ENCODE measurements at regions not wholly inside any gene's neighbourhood (a gene's known extent, or its start where the extent isn't known, plus 50 kb on each side); places are given as distances from the start of the nearest gene placed in this dataset.

DNA sequence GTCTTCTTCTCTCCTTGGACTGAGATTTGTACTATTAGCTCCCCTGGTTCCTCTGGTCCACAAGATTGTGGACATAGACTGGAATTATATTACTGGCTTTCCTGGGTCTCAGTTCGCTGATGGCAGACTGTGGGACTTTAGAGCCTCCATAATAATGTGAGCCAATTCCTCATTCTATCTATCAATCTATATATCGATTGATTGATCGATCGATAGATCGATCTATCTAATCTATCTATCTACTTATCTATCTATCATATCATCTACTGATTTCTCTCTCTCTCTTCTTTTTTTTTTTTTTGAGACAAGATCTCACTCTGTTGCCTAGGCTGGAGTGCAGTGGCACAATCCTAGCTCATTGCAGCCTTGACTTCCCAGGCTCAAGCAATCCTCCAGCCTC lies 51.5 kb upstream of the DDR1 start:
- WGBS, result 97% methylated on average over 5 of the region's 5 CpGs
- H3K27me3 ChIP-seq (ENCODE audit: control insufficient read depth, insufficient read depth), result no peaks in the 10 kb centered on the region
- H3K27ac ChIP-seq (ENCODE audit: low read length), result no peak overlapping the region
- no peaks in the 10 kb centered on the region for H3K9me3 ChIP-seq (ENCODE audit: control insufficient read depth, low read length)
- intact Hi-C loops (cut with DNase I), result loop anchor here in 1 of 4 donors (10.0 kb wide), 1 partner anchor 252 kb away; no protein-coding TSS in a partner anchor
- H3K4me3 ChIP-seq (ENCODE audit: low read length), result no peak overlapping the region
- ATAC-seq (no peak), DNase-seq (no peak)
- peaks cover 2% of the 10 kb centered on the region for H3K4me1 ChIP-seq (ENCODE audit: control insufficient read depth, insufficient read depth, low read length)

DNA sequence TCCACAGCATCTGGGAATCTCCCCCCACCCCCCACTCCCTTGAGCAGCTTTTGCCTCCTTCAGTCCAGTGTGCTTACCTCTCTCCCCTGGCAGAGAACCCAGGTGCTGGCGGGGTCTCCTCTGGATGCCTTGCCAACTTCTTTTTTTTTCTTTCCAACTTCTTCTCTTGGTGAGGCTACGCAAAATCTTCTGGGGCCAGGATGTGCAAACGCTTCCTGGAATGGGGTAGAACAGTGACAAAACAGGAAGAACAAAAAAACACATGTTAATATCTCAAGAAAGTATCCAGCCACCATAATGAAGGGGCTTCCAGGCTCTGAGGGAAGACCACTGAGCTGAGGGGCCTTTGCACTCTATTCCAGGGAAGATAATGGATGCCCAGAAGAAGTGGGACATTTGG lies 53.9 kb upstream of the DDR1 start:
- 45% methylated on average over 3 of the region's 3 CpGs for WGBS
- no peak for DNase-seq
- intact Hi-C loops (cut with DNase I), result loop anchor here in 1 of 4 donors (10.0 kb wide), 1 partner anchor 254 kb away; no protein-coding TSS in a partner anchor
- no peaks in the 10 kb centered on the region for H3K4me1 ChIP-seq (ENCODE audit: control insufficient read depth, insufficient read depth, low read length)
- H3K27me3 ChIP-seq (ENCODE audit: control insufficient read depth, insufficient read depth), result no peaks in the 10 kb centered on the region
- ATAC-seq, result no peak
- no peak overlapping the region for H3K4me3 ChIP-seq (ENCODE audit: low read length)
- H3K27ac ChIP-seq (ENCODE audit: low read length), result no peak overlapping the region
- H3K9me3 ChIP-seq (ENCODE audit: control insufficient read depth, low read length), result no peaks in the 10 kb centered on the region

GRCh38 chr6:30829639-30830255 lies 54.6 kb upstream of the DDR1 start:
- no peaks in the 10 kb centered on the region for H3K4me1 ChIP-seq (ENCODE audit: control insufficient read depth, insufficient read depth, low read length)
- H3K9me3 ChIP-seq (ENCODE audit: control insufficient read depth, low read length), result no peaks in the 10 kb centered on the region
- H3K4me3 ChIP-seq (ENCODE audit: low read length), result no peak overlapping the region
- DNase-seq (no peak), ATAC-seq (no peak)
- intact Hi-C loops (cut with DNase I), result loop anchor here (2.0 to 10.0 kb wide), 6 partner anchors 47 to 255 kb away; no protein-coding TSS in a partner anchor
- H3K27me3 ChIP-seq (ENCODE audit: control insufficient read depth, insufficient read depth), result no peaks in the 10 kb centered on the region
- WGBS, result 80% methylated on average over 6 of the region's 6 CpGs
- H3K27ac ChIP-seq (ENCODE audit: low read length), result no peak overlapping the region

GRCh38 chr6:30829033-30829432 lies 55.3 kb upstream of the DDR1 start:
- intact Hi-C loops (cut with DNase I), result loop anchor here (2.0 to 5.0 kb wide), 5 partner anchors 48 to 248 kb away; no protein-coding TSS in a partner anchor
- H3K9me3 ChIP-seq (ENCODE audit: control insufficient read depth, low read length), result no peaks in the 10 kb centered on the region
- H3K27ac ChIP-seq (ENCODE audit: low read length), result peak overlapping the region; percentile 72
- 93% methylated on average over 4 of the region's 4 CpGs for WGBS
- DNase-seq, result no peak
- peak in 1 of 2 donors; percentile 9 for ATAC-seq
- no peaks in the 10 kb centered on the region for H3K27me3 ChIP-seq (ENCODE audit: control insufficient read depth, insufficient read depth)
- H3K4me1 ChIP-seq (ENCODE audit: control insufficient read depth, insufficient read depth, low read length), result no peaks in the 10 kb centered on the region
- H3K4me3 ChIP-seq (ENCODE audit: low read length), result no peak overlapping the region

DNA sequence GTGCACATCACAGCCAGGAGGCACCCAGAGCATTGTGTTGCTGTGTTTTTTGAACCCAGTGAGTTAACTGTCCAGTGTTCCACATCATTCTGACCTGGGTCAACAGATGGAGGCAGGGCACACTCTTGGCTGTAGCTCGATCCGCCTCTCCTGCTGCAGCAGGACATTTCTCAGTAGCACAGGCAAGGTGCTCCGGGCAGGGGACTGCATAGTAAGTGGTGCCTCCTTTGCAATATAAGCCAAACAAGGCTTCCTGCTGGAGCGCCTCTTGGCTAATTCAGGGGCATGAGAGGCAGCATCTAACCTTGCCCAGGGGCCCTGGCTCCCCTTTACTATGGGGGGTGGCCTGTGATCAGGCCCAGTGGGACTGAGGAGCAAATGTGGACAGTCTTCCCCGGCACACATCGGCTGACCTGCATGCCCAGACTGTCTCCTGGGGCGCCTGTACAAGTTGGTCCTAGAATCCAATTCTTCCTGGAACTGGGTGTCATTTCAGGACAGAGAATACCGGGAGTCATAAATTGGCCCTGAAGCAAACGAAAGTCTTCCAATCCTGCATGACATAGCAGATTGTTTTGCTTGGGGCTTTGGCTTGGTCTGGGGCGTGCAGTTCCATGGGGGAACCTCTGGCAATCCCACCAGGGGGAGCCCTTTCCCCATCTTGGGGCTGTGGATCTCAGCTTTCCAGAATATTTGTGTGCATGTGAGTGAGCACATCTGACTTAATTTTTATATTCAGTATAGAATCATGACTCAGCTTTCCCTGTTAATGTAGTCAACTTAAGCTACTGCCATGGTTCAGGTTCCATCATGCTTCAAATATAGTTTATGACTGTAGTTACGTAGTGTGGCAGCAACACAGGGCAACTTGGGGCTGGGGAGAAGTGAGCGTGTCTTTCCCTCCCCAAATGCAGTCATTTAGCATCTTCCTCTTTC lies 56.0 kb upstream of the DDR1 start:
- H3K9me3 ChIP-seq (ENCODE audit: control insufficient read depth, low read length), result no peaks in the 10 kb centered on the region
- no peaks in the 10 kb centered on the region for H3K4me1 ChIP-seq (ENCODE audit: control insufficient read depth, insufficient read depth, low read length)
- H3K27ac ChIP-seq (ENCODE audit: low read length), result peak overlapping the region; percentile 72
- DNase-seq (peak; percentile 86 to 96 (median 94)), ATAC-seq (peak; percentile 92 to 95)
- intact Hi-C loops (cut with DNase I), result loop anchor here (2.0 to 5.0 kb wide), 5 partner anchors 49 to 249 kb away; no protein-coding TSS in a partner anchor
- no peak overlapping the region for H3K4me3 ChIP-seq (ENCODE audit: low read length)
- WGBS, result 33% methylated on average over 12 of the region's 12 CpGs
- H3K27me3 ChIP-seq (ENCODE audit: control insufficient read depth, insufficient read depth), result no peaks in the 10 kb centered on the region

GRCh38 chr6:30826961-30827342 lies 57.4 kb upstream of the DDR1 start:
- WGBS, result 78% methylated on average over 4 of the region's 4 CpGs
- DNase-seq (no peak), ATAC-seq (no peak)
- Histone ChIP-seq H3K9me3 (ENCODE audit: control insufficient read depth, low read length) (no peaks in the 10 kb centered on the region), H3K27me3 (ENCODE audit: control insufficient read depth, insufficient read depth) (no peaks in the 10 kb centered on the region), H3K27ac (ENCODE audit: low read length) (no peak overlapping the region), H3K4me1 (ENCODE audit: control insufficient read depth, insufficient read depth, low read length) (no peaks in the 10 kb centered on the region), H3K4me3 (ENCODE audit: low read length) (no peak overlapping the region)
- intact Hi-C loops (cut with DNase I), result loop anchor here (5.0 kb wide), 4 partner anchors 50 to 250 kb away; no protein-coding TSS in a partner anchor

- WGBS, result 92% methylated on average over 7 of the region's 7 CpGs
- intact Hi-C loops (cut with DNase I), result loop anchor here (5.0 kb wide), 6 partner anchors 47 to 253 kb away; partner anchors contain the start of genes FLOT1 (in 2 of the 4) and IER3 (in 2 of the 4)
- ATAC-seq, result no peak
- H3K4me3 ChIP-seq (ENCODE audit: low read length), result no peak overlapping the region
- no peaks in the 10 kb centered on the region for H3K27me3 ChIP-seq (ENCODE audit: control insufficient read depth, insufficient read depth)
- no peak overlapping the region for H3K27ac ChIP-seq (ENCODE audit: low read length)
- no peaks in the 10 kb centered on the region for H3K9me3 ChIP-seq (ENCODE audit: control insufficient read depth, low read length)
- peaks cover 5% of the 10 kb centered on the region for H3K4me1 ChIP-seq (ENCODE audit: control insufficient read depth, insufficient read depth, low read length)
- no peak for DNase-seq
These were observed 59.6 kb upstream of the DDR1 start for GRCh38 chr6:30824698-30825097.

- H3K27ac ChIP-seq (ENCODE audit: low read length), result no peak overlapping the region
- intact Hi-C loops (cut with DNase I), result loop anchor here in 2 of 4 donors (5.0 kb wide), 2 partner anchors 46 to 81 kb away; partner anchors contain the start of genes FLOT1 (in 2 of the 2) and IER3 (in 2 of the 2)
- H3K9me3 ChIP-seq (ENCODE audit: control insufficient read depth, low read length), result no peaks in the 10 kb centered on the region
- WGBS, result 88% methylated on average over 4 of the region's 4 CpGs
- ATAC-seq (no peak), DNase-seq (no peak)
- no peaks in the 10 kb centered on the region for H3K27me3 ChIP-seq (ENCODE audit: control insufficient read depth, insufficient read depth)
- peaks cover 8% of the 10 kb centered on the region for H3K4me1 ChIP-seq (ENCODE audit: control insufficient read depth, insufficient read depth, low read length)
- H3K4me3 ChIP-seq (ENCODE audit: low read length), result no peak overlapping the region
These were observed 60.8 kb upstream of the DDR1 start for GRCh38 chr6:30823534-30823865.

DNA sequence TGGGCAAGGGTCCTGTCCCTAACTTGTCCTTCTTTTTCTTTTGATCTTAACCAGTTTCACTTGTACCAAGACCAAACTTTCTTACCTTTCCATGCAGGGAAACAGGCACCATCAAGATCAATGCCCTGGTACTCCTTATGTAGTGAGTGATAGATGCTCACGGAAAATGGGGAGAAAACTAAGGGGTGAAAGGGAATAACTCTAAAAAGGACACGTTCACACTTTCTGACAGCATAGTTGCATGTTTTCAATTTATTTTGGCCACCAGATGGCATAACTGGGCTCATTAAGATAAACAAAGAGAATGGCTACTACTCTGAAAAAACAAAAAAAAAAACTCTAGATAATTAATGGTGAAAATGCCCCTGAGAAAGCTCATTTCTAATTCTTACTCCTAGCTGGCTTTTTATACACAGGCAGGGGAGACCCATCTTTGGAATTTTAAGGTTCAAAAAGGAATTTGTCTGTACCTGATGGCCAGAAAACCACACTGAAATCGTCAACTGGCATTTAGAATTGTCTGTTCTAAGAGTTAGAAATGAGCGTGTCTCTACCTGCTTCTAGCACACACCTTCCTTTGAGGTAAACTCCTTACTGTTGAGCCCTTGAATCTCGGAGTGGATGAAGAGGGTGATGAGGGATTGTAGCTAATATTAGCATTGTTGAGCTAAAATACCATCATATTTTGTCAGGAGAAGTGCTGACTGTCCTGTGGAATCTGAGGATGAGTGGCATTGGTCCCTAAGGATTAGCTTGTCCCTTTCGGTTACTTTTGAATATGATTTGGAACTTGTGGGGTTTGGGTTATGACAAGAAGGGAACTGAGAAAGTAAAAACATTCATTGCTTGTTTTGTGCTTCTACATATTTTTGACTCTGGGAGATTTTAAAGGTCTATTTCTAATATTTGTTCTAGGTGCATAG lies 62.2 kb upstream of the DDR1 start:
- DNase-seq, result no peak
- intact Hi-C loops (cut with DNase I), result loop anchor here in 3 of 4 donors (2.0 to 5.0 kb wide), 3 partner anchors 45 to 80 kb away; partner anchors contain the start of genes IER3 (in 3 of the 3) and FLOT1 (in 2 of the 3)
- no peaks in the 10 kb centered on the region for H3K27me3 ChIP-seq (ENCODE audit: control insufficient read depth, insufficient read depth)
- H3K4me1 ChIP-seq (ENCODE audit: control insufficient read depth, insufficient read depth, low read length), result peaks cover 8% of the 10 kb centered on the region
- no peak for ATAC-seq
- H3K4me3 ChIP-seq (ENCODE audit: low read length), result no peak overlapping the region
- no peaks in the 10 kb centered on the region for H3K9me3 ChIP-seq (ENCODE audit: control insufficient read depth, low read length)
- peak overlapping the region; percentile 48 for H3K27ac ChIP-seq (ENCODE audit: low read length)
- WGBS, result 45% methylated on average over 6 of the region's 6 CpGs

GRCh38 chr6:30820193-30820592 lies 64.1 kb upstream of the DDR1 start:
- intact Hi-C loops (cut with DNase I), result loop anchor here in 3 of 4 donors (2.0 to 5.0 kb wide), 3 partner anchors 43 to 78 kb away; partner anchors contain the start of genes IER3 (in 3 of the 3) and FLOT1 (in 2 of the 3)
- Histone ChIP-seq H3K27me3 (ENCODE audit: control insufficient read depth, insufficient read depth) (no peaks in the 10 kb centered on the region), H3K9me3 (ENCODE audit: control insufficient read depth, low read length) (no peaks in the 10 kb centered on the region), H3K4me1 (ENCODE audit: control insufficient read depth, insufficient read depth, low read length) (peaks cover 8% of the 10 kb centered on the region), H3K27ac (ENCODE audit: low read length) (peak overlapping the region; percentile 32), H3K4me3 (ENCODE audit: low read length) (no peak overlapping the region)
- WGBS, result 89% methylated on average over 1 of the region's 1 CpG
- DNase-seq (peak; percentile 77 to 86 (median 83)), ATAC-seq (peak; percentile 89 to 95)

All from right cardiac atrium (tissue), 5 donors.